HG03558 (cell line): ENCODE measurements at regions not wholly inside any gene's neighbourhood (a gene's known extent, or its start where the extent isn't known, plus 50 kb on each side); places are given as distances from the start of the nearest gene placed in this dataset.
"Not testable (repeated sequence)": the region's sequence is repeated elsewhere in the genome, so short reads cannot be mapped to it uniquely, and the experiment has no call there.

Experiments used
- ATAC-seq: cut with Tn5 transposase; IDR thresholded peaks from one replicate; pipeline ENCODE4 v1.9.1; 2021; ENCODE audit warnings: moderate number of reproducible peaks; ENCODE audit not compliant: unreplicated experiment; ENCODE audit errors: extremely low read depth

GRCh38 chr3:110620118-110620517 lies 451.5 kb upstream of the NECTIN3 start:
- no peak for ATAC-seq

- no peak for ATAC-seq
Observed at GRCh38 chr3:110623571-110623970, 448.0 kb upstream of the NECTIN3 start.

- ATAC-seq = no peak
Observed at GRCh38 chr3:110624576-110624975, 447.0 kb upstream of the NECTIN3 start.

- ATAC-seq = no peak
Observed at GRCh38 chr3:110625201-110625747, 446.3 kb upstream of the NECTIN3 start.

- not testable (repeated sequence) for ATAC-seq
Observed at GRCh38 chr3:110626652-110627111, 444.9 kb upstream of the NECTIN3 start.

GRCh38 chr3:110628650-110629301 lies 442.8 kb upstream of the NECTIN3 start:
- ATAC-seq = no peak

GRCh38 chr3:110629917-110630316 lies 441.7 kb upstream of the NECTIN3 start:
- no peak for ATAC-seq

GRCh38 chr3:110644203-110644602 lies 427.4 kb upstream of the NECTIN3 start:
- ATAC-seq = no peak

- ATAC-seq = no peak
Observed at GRCh38 chr3:110646055-110646454, 425.6 kb upstream of the NECTIN3 start.

- ATAC-seq = no peak
Observed at GRCh38 chr3:110646496-110646895, 425.1 kb upstream of the NECTIN3 start.

GRCh38 chr3:110647586-110647985 lies 424.0 kb upstream of the NECTIN3 start:
- no peak for ATAC-seq

GRCh38 chr3:110650741-110651140 lies 420.9 kb upstream of the NECTIN3 start:
- no peak for ATAC-seq

GRCh38 chr3:110654843-110655502 lies 416.6 kb upstream of the NECTIN3 start:
- no peak for ATAC-seq

- ATAC-seq = no peak
Observed at GRCh38 chr3:110656394-110657025, 415.1 kb upstream of the NECTIN3 start.

GRCh38 chr3:110664148-110664547 lies 407.5 kb upstream of the NECTIN3 start:
- ATAC-seq = no peak

GRCh38 chr3:110666495-110666894 lies 405.1 kb upstream of the NECTIN3 start:
- no peak for ATAC-seq

- no peak for ATAC-seq
Observed at GRCh38 chr3:110667216-110667615, 404.4 kb upstream of the NECTIN3 start.

- ATAC-seq = no peak
Observed at GRCh38 chr3:110670407-110670806, 401.2 kb upstream of the NECTIN3 start.

GRCh38 chr3:110677506-110677905 lies 394.1 kb upstream of the NECTIN3 start:
- no peak for ATAC-seq

GRCh38 chr3:110679285-110679684 lies 392.3 kb upstream of the NECTIN3 start:
- ATAC-seq = no peak

GRCh38 chr3:110680450-110680849 lies 391.2 kb upstream of the NECTIN3 start:
- no peak for ATAC-seq
